ENCODE measurements at regions not wholly inside any gene's neighbourhood (a gene's known extent, or its start where the extent isn't known, plus 50 kb on each side); places are given as distances from the start of the nearest gene placed in this dataset.

DNA sequence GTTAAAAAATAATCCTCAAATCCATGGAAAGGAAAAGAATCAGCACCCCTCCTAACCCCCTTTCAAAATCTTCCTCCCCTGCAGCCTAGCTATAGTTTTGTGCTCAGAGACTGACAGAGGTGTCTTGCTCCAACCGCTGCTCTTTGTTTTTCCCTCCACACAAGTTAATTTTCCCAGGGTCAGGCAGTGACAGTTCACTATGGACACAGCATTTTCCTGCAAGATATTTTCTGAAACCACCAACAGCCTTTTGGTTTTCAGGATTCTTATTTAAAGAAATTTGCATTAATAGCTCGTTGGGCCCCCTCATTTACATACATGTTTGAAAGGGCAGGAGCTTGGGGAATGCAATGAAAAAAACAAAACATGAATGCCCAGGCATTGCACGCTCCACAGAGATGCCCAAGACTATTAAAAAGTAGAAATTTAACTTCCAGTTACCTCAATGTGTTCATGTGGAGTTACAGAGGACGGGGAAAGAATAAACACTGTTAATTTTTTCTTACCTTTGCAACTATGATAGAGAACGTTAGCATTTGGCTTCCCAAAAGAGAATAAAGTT, 71.4 kb upstream of the CXCR4 start:
- no peaks in the 10 kb centered on the region for H3K4me1 ChIP-seq
- no peaks in the 10 kb centered on the region for H3K27me3 ChIP-seq
- WGBS, 2 donors, result 80 to 81% methylated on average over 5 of the region's 5 CpGs
- H3K27ac ChIP-seq, result no peak overlapping the region
- no peaks in the 10 kb centered on the region for H3K36me3 ChIP-seq
- TF ChIP-seq, protein P1, sequence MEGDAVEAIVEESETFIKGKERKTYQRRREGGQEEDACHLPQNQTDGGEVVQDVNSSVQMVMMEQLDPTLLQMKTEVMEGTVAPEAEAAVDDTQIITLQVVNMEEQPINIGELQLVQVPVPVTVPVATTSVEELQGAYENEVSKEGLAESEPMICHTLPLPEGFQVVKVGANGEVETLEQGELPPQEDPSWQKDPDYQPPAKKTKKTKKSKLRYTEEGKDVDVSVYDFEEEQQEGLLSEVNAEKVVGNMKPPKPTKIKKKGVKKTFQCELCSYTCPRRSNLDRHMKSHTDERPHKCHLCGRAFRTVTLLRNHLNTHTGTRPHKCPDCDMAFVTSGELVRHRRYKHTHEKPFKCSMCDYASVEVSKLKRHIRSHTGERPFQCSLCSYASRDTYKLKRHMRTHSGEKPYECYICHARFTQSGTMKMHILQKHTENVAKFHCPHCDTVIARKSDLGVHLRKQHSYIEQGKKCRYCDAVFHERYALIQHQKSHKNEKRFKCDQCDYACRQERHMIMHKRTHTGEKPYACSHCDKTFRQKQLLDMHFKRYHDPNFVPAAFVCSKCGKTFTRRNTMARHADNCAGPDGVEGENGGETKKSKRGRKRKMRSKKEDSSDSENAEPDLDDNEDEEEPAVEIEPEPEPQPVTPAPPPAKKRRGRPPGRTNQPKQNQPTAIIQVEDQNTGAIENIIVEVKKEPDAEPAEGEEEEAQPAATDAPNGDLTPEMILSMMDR (IDR thresholded peaks at IDR 0.05), result no peak
- no peak for TF ChIP-seq POLR2A (IDR thresholded peaks at IDR 0.05)
- intact Hi-C loops (cut with DNase I), result no loop called here
- no peaks in the 10 kb centered on the region for H3K9me3 ChIP-seq
- DNase-seq, result no peak
- H3K4me3 ChIP-seq (replicated peaks in 1 of 3), result no peak overlapping the region

DNA sequence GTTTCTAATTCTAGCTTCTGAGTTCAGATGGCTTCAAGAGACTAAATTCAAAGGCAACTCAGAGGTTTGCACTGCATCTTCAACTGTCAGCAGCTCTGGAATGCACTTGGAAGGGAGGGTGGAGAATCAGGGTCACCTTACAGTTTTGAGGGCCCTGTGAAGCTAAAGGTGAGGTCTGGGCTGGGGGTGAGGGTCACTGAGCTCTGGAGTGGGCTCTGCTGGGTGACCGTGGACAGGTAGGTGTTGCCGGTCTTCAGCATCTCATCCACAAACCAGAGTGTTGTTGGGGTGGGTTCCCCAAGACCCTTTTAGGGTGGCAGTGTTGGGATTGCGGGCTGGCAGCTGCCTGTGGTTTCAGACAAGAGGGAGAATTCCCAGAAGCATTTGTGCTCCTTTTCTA, 70.1 kb upstream of the CXCR4 start:
- no peak for DNase-seq
- no peaks in the 10 kb centered on the region for H3K27me3 ChIP-seq
- H3K4me1 ChIP-seq, result no peaks in the 10 kb centered on the region
- H3K36me3 ChIP-seq, result no peaks in the 10 kb centered on the region
- H3K4me3 ChIP-seq (replicated peaks in 1 of 3), result no peak overlapping the region
- WGBS, 2 donors, result 85 to 90% methylated on average over 3 of the region's 3 CpGs
- H3K9me3 ChIP-seq, result no peaks in the 10 kb centered on the region
- intact Hi-C loops (cut with DNase I), result no loop called here
- TF ChIP-seq, protein P1 (IDR thresholded peaks at IDR 0.05), result no peak
- TF ChIP-seq POLR2A (IDR thresholded peaks at IDR 0.05), result no peak
- no peak overlapping the region for H3K27ac ChIP-seq

DNA sequence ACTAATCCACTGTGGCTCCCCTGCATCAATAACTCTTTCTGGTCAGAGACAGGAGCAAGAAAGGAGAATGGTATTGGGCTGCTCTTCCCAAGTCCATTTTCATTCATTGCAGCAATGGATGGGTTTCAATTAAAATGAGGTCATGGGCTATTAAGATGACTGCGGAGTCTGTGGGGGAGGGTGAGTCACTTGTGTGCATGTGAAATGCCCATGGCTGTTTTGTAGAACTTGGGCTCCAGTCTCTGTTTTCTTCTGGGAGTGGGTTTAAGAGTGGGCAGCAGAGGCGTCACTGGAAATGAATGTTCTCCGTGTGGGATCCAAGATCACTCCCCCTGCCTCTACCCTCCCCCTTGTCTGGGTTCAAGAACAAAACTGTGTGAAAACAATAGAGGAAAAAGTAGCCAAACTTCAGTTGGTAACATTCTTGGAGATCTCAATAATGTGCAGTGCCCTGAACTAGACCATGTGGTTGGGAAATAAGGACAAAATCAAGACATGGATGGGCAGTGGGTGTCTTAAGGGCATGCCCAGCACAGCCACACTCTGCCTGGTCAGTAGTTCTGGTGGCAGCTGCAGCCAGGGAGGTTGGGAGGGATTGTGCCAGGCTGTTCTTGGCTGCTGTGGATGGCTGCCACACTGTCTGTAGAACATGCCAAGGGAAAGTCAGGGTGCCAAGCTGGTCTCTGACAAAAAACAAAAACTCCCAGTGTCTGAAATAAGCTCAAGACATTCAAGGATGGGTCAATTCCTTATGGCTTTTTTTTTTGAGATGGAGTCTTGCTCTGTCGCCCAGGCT, 68.2 kb upstream of the CXCR4 start:
- no peak overlapping the region for H3K27ac ChIP-seq
- WGBS, 2 donors, result 92% methylated on average over 4 of the region's 4 CpGs
- no peaks in the 10 kb centered on the region for H3K4me1 ChIP-seq
- H3K4me3 ChIP-seq (replicated peaks in 1 of 3), result no peak overlapping the region
- intact Hi-C loops (cut with DNase I), result no loop called here
- no peaks in the 10 kb centered on the region for H3K36me3 ChIP-seq
- no peaks in the 10 kb centered on the region for H3K9me3 ChIP-seq
- no peak for TF ChIP-seq POLR2A (IDR thresholded peaks at IDR 0.05)
- TF ChIP-seq, protein P1 (IDR thresholded peaks at IDR 0.05), result no peak
- no peak for DNase-seq
- no peaks in the 10 kb centered on the region for H3K27me3 ChIP-seq

DNA sequence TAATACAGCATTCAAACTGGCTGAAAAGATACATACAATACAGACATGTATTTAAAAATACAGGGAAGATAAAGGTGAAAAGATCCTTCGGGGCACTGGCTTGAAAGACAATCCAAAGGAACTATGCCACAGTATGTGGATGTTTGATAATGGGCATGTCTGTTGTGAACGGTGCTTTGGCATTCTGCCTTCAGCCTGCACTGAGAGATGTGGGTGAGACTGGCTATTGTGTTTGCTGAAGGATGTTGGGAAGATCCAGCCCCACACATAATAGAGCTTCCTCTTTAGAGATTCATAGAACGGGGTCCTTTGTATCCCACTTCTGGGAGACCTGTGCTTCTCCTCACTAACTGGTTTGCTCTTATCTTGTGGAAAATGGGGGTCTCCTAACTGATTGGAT, 65.1 kb upstream of the CXCR4 start:
- no peak overlapping the region for H3K4me3 ChIP-seq (replicated peaks in 1 of 3)
- WGBS, 2 donors, result 41 to 63% methylated on average over 3 of the region's 3 CpGs
- no peaks in the 10 kb centered on the region for H3K9me3 ChIP-seq
- no peaks in the 10 kb centered on the region for H3K4me1 ChIP-seq
- no peaks in the 10 kb centered on the region for H3K27me3 ChIP-seq
- intact Hi-C loops (cut with DNase I), result no loop called here
- H3K27ac ChIP-seq, result no peak overlapping the region
- no peak for DNase-seq
- no peak for TF ChIP-seq POLR2A (IDR thresholded peaks at IDR 0.05)
- TF ChIP-seq, protein P1 (IDR thresholded peaks at IDR 0.05), result no peak
- H3K36me3 ChIP-seq, result no peaks in the 10 kb centered on the region

DNA sequence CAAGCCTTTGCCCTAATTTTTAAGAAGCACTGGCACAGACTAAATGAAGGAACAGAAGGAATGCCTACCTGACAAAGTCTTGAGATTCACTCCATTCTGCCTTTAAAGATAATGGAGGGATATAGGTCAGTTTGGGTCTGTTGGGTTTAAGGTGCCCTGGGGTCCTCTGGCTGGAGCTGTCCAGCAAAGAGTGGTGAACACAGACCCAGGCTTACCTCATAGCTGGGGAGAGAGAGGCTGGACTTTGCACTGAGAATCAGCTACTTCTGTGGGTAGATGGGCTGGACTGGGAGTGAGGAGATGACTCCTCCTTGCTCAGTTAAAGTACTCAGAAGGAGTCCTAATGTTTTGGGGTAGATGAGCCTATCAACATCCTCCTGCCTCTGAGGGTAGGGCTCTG, 64.4 kb upstream of the CXCR4 start:
- Histone ChIP-seq H3K4me3 (replicated peaks in 1 of 3) (no peak overlapping the region), H3K36me3 (no peaks in the 10 kb centered on the region), H3K27ac (no peak overlapping the region), H3K27me3 (no peaks in the 10 kb centered on the region), H3K4me1 (no peaks in the 10 kb centered on the region), H3K9me3 (no peaks in the 10 kb centered on the region)
- intact Hi-C loops (cut with DNase I), result no loop called here
- no peak for DNase-seq
- TF ChIP-seq POLR2A (IDR thresholded peaks at IDR 0.05), result no peak
- TF ChIP-seq, protein P1 (IDR thresholded peaks at IDR 0.05), result no peak

All from thyroid gland (tissue), 4 donors.